Right atrium auricular region (tissue), 2 donors: ENCODE measurements at regions not wholly inside any gene's neighbourhood (a gene's known extent, or its start where the extent isn't known, plus 50 kb on each side); places are given as distances from the start of the nearest gene placed in this dataset.

ENCODE experiments used
- DNase-seq: peaks from one replicate; pipeline ENCODE4 v3.0.0-alpha.2; 2019; ENCODE audit warnings: low spot score
- H3K27ac ChIP-seq, 2 donors: fragments of 200-600 bp; sonication (generic); 1 replicate in 1 of 2; 2 replicates in 1 of 2; pipeline ENCODE4 v1.5.1; 2016 to 2019
- H3K27me3 ChIP-seq, 2 donors: fragments of 200-600 bp; sonication (generic); one replicate each; pipeline versions ENCODE4 v1.5.1 to v1.6.0; 2017 to 2019
- H3K36me3 ChIP-seq: fragments of 200-600 bp; sonication (generic); one replicate; pipeline ENCODE4 v1.5.1; 2016
- H3K4me1 ChIP-seq, 2 donors: fragments of 200-600 bp; sonication (generic); one replicate each; pipeline versions ENCODE4 v1.5.1 to v1.6.0; 2017 to 2019
- H3K4me3 ChIP-seq, 2 donors: fragments of 200-600 bp; sonication (generic); 1 replicate in 1 of 2; 2 replicates in 1 of 2; pipeline ENCODE4 v1.5.1; 2017 to 2019; ENCODE audit warnings: mild to moderate bottlenecking in 1 of 2, moderate library complexity in 1 of 2
- H3K9me3 ChIP-seq, 2 donors: fragments of 200-600 bp; sonication (generic); one replicate each; pipeline ENCODE4 v1.5.1; 2019
- TF ChIP-seq, protein P1 (sequence below), 2 donors: fragments of 200-600 bp; sonication (generic); IDR thresholded peaks; one replicate each; pipeline ENCODE4 v1.5.1; 2019; ENCODE audit warnings: antibody characterized with exemption in 2 of 2

- peaks cover 0 to 7% of the 10 kb centered on the region in 2 donors for H3K4me1 ChIP-seq
- H3K9me3 ChIP-seq = peaks cover 0 to 7% of the 10 kb centered on the region in 2 donors
- no peak for DNase-seq
- TF ChIP-seq, protein P1, sequence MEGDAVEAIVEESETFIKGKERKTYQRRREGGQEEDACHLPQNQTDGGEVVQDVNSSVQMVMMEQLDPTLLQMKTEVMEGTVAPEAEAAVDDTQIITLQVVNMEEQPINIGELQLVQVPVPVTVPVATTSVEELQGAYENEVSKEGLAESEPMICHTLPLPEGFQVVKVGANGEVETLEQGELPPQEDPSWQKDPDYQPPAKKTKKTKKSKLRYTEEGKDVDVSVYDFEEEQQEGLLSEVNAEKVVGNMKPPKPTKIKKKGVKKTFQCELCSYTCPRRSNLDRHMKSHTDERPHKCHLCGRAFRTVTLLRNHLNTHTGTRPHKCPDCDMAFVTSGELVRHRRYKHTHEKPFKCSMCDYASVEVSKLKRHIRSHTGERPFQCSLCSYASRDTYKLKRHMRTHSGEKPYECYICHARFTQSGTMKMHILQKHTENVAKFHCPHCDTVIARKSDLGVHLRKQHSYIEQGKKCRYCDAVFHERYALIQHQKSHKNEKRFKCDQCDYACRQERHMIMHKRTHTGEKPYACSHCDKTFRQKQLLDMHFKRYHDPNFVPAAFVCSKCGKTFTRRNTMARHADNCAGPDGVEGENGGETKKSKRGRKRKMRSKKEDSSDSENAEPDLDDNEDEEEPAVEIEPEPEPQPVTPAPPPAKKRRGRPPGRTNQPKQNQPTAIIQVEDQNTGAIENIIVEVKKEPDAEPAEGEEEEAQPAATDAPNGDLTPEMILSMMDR (IDR thresholded peaks at IDR 0.05) = no peak
- no peak overlapping the region for H3K4me3 ChIP-seq
- H3K27me3 ChIP-seq = no peaks in the 10 kb centered on the region
- no peaks in the 10 kb centered on the region for H3K36me3 ChIP-seq
- H3K27ac ChIP-seq = no peak overlapping the region
Measured at GRCh38 chr2:173589604-173590275, 235.1 kb downstream of the CDCA7 start.

DNA sequence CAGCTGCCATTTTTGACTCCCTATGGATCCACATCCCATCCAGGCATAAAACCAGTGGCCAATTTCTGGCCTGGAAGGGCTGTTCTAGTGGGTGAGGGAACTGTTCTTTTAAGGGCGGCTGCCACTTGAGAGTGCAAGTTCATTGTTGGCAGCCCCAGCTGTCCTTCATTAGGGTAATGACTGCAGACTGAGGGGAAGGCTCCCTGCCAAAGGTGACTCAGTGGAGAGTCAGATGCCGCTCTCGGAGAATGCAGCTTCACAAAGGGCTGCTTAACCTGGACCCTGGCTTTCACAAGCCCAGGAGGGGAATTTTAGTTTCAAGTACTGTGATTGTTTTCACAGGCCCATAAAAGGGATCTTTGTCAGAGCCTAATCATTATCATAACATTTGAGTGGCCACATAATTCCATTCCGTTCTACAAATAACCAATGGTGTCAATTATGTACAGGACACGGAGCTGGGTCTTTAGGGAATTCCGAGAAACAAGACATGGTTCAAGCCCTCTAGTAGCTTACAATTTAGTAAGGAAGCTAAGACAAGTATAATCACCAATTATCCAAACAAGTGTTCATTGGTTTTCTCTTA lies 235.7 kb downstream of the CDCA7 start:
- Histone ChIP-seq H3K27ac (no peak overlapping the region), H3K27me3 (no peaks in the 10 kb centered on the region), H3K36me3 (no peaks in the 10 kb centered on the region), H3K4me3 (no peak overlapping the region), H3K9me3 (peaks cover 0 to 7% of the 10 kb centered on the region in 2 donors), H3K4me1 (peaks cover 0 to 7% of the 10 kb centered on the region in 2 donors)
- TF ChIP-seq, protein P1 (IDR thresholded peaks at IDR 0.05) = no peak
- peak; percentile 65 for DNase-seq

GRCh38 chr2:173593109-173593508 lies 238.4 kb downstream of the CDCA7 start:
- TF ChIP-seq, protein P1 (IDR thresholded peaks at IDR 0.05) = no peak
- Histone ChIP-seq H3K9me3 (peaks cover 0 to 7% of the 10 kb centered on the region in 2 donors), H3K4me3 (no peak overlapping the region), H3K27me3 (no peaks in the 10 kb centered on the region), H3K4me1 (peaks cover 0 to 7% of the 10 kb centered on the region in 2 donors), H3K36me3 (no peaks in the 10 kb centered on the region), H3K27ac (no peak overlapping the region)
- DNase-seq = no peak

- H3K4me3 ChIP-seq = no peak overlapping the region
- no peaks in the 10 kb centered on the region for H3K36me3 ChIP-seq
- H3K27me3 ChIP-seq = no peaks in the 10 kb centered on the region
- H3K27ac ChIP-seq = no peak overlapping the region
- no peaks in the 10 kb centered on the region for H3K4me1 ChIP-seq
- peaks cover 0 to 7% of the 10 kb centered on the region in 2 donors for H3K9me3 ChIP-seq
- no peak for DNase-seq
- TF ChIP-seq, protein P1 (IDR thresholded peaks at IDR 0.05) = no peak
Measured at GRCh38 chr2:173596244-173596643, 241.6 kb downstream of the CDCA7 start.

- H3K9me3 ChIP-seq = no peaks in the 10 kb centered on the region
- H3K4me3 ChIP-seq = no peak overlapping the region
- no peaks in the 10 kb centered on the region for H3K27me3 ChIP-seq
- H3K4me1 ChIP-seq = no peaks in the 10 kb centered on the region
- DNase-seq = no peak
- H3K27ac ChIP-seq = no peak overlapping the region
- TF ChIP-seq, protein P1 (IDR thresholded peaks at IDR 0.05) = no peak
- no peaks in the 10 kb centered on the region for H3K36me3 ChIP-seq
Measured at GRCh38 chr2:173598525-173598924, 243.9 kb downstream of the CDCA7 start.
